GM18861 (cell line): ENCODE measurements at regions not wholly inside any gene's neighbourhood (a gene's known extent, or its start where the extent isn't known, plus 50 kb on each side); places are given as distances from the start of the nearest gene placed in this dataset.
A peak's percentile ranks its signal among the peaks of the same experiment; 100 is the strongest.

ENCODE experiments used
- ATAC-seq: cut with Tn5 transposase; IDR thresholded peaks from one replicate; pipeline ENCODE4 v1.9.1; 2021; ENCODE audit not compliant: unreplicated experiment

DNA sequence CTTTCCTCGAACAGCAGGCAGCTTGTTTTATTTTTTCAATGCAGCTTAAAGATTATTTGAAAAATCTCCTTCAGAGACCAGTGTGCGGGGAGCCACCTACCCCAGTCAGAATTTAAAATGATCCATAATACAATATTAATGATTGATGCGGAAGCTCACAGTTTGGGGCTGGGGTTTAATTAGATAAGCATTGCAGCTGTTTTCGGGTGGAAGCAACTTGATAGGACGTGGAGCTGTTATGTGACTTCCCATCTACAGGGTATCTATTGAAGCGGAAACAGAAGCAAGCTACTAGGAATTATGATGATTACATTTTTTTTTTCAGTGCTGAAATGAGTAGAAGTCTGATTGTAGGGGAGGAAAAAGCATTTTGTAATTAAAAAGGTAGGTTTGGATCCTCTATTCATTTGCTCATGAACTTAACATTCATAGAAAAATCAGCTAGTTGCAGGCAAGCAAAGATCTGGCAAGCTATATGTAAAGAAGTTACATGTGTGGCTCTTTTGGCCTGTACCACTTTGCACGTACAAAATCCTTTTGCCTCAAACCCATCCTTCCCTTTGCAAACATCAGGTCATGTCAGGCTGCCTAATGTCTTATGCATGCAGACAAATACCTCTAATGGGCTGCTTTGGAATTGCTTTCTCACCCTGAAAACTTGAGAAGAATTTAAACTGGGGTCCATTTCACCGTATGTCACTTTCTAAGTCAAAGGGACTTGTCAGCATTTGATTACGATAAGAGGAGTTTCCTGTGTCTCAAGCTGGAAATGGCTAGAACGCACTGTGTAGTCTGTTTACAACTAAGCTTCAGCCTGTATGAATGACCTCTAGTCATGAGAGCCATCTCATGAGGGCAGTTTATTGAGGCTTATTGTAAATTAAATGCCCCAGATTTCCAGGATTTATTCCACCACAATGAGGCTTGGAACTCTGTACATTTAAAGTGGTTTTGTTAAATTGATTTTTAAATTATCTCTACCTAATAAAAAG lies 267.1 kb upstream of the TMTC4 start:
- no peak for ATAC-seq

DNA sequence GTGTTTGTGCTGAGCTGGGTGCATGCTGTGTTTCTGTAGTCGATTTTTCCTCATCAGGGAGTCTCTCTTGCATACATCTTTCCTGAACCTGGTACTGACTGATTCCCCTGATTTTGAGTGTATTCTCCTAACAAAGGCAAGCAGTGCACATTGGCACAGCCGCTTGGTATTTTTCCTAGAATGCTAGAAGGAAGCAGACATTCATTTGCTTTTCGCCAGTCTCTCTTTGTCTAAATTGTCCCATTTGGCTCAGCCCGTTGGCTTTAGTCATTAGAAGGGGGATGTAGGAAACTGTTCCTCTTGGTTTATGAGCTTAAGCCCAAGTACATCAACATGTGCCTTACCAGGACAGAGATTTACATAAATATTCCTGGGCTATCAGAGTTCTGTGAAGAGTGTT lies 266.1 kb upstream of the TMTC4 start:
- no peak for ATAC-seq

- ATAC-seq: no peak
These were observed 259.2 kb upstream of the TMTC4 start for GRCh38 chr13:100933841-100934240.

- no peak for ATAC-seq
These were observed 248.0 kb upstream of the TMTC4 start for GRCh38 chr13:100922599-100922998.

- ATAC-seq: no peak
These were observed 246.5 kb upstream of the TMTC4 start for GRCh38 chr13:100921139-100921538.

GRCh38 chr13:100917011-100917410 lies 242.4 kb upstream of the TMTC4 start:
- ATAC-seq: no peak

DNA sequence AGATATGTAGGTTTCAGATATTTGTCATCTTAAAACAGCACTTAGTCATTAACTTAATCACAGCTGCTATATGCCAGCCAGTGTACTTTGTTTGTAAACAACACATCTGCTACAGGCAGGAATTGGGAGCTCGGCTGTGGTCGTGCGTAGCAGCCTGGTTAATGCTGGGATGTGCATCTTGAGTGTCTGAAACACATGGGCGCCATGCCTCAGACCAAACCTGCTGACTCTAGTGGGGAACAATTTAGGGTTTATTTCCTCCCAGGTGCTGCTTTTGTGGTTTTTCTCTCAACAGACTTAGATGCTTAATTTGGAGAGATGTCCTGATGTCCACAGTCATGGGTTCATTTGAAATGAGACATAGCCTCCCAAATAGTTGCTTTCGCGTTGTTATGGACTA lies 238.5 kb upstream of the TMTC4 start:
- ATAC-seq: no peak

DNA sequence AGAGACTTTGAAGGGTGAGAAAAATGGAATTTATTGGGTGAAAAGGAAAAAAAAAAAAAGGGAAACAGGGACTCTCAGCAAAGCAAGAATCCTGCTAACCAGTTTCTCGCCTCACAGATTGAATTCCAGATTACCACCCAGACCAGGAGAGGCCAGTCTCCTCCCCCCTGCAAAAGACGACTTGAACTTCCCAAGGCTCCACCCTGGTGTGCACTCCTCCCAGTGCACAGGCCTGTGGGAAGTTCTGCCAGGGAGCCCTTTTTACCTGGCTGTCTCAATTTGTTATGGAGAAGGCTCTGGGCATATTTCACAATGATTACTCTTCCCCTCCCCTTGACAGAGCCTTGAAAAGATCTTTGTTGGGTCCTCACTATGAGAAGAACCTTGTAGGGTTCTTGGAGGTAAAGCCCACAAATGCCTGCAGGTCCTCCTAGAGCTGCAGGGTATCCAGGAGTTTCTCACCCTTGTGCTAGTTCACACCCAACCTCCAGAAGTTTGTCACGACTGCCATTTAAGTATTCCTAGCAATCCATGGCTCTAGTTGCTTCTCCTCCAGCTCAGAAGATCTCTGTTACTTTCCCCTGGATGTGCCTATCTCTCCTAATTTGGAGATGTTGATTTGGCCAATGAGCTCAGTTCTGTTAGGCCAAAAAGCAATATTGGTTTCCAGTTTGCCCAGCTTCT lies 229.8 kb upstream of the TMTC4 start:
- no peak for ATAC-seq

DNA sequence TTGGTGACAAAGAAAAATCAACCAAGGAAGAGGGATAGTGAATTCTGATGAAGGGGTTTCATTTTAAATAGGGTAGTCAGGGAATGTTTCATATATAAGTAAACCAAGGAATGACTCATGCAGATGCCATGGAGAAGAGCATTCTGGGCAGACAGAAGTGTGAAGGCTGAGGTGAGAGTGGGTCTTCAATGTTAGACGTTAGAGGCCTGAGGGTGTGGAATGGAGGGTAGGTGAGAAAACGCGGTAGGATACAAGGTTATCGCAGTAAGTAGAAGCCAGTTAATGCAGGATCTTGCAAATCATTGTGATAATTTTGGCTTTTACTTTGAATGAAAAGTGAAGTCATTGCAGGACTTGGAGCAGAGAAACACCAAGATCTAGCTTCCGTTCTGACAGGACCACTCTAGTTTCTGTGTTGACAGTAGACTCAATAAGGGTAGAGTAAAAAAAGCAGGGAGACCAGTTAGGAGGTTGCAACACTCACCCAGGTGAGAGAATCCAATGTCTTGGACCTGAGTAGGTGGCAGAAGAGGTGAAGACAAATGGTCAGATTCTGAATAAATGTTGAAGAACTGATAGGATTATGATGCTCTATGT lies 225.2 kb upstream of the TMTC4 start:
- no peak for ATAC-seq

DNA sequence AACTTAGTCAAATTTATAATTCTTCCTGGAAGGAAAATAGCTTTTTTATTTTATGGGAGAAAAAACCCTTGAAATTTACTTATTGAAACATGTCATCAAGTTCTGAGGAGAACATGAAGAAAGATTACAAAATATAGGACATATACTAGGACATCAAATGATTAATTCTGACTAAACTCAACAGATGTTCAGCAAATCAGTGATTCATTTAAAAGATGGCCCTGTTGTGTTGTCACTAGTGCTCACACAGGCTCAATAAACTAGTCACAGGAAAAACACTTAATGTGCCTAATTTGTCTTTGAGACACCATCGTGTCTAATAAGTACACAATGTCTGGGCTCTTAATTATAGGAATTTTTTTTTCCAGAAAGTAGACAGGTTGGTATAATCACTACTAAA lies 223.8 kb upstream of the TMTC4 start:
- no peak for ATAC-seq

GRCh38 chr13:100895651-100896050 lies 221.1 kb upstream of the TMTC4 start:
- ATAC-seq: no peak

GRCh38 chr13:100892981-100893380 lies 218.4 kb upstream of the TMTC4 start:
- no peak for ATAC-seq

DNA sequence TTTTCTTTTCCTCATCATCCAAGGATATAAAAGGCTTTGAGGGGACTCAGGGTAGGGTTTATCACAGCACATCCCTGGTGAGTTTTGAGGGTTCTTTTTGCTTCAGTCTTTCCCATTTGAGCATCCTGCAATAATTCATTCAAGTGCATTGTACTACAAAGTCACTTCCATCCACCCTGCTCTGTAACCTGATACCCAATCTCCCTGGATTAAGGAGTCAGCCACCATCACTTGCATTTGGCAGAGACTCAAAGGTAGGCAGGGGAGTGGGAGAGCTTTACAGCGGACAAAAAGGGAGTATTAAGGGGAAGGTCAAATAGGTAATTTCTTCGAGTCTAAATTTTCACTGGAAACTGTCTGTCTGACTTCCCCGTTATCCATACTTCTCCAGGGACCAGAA lies 216.1 kb upstream of the TMTC4 start:
- no peak for ATAC-seq

DNA sequence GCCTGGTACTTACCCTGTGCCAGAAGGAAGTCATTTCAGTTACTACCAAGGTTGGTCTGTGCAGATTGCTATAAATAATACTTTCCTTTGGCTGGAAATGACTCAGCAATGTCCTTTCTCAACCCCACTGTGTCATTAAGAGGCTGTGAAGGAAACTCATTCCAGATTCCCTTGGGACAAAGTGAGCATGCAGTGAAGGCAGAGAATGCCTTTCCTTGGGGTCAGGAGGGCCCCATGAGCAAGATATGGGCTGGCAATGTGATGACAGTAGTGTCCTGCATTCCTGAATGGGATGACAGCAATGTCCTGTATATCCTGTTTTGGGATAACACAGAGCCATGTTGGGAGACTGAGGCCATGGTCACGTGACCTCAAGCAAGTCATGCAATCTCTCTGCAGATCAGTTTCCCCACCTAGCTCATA lies 213.1 kb upstream of the TMTC4 start:
- no peak for ATAC-seq

DNA sequence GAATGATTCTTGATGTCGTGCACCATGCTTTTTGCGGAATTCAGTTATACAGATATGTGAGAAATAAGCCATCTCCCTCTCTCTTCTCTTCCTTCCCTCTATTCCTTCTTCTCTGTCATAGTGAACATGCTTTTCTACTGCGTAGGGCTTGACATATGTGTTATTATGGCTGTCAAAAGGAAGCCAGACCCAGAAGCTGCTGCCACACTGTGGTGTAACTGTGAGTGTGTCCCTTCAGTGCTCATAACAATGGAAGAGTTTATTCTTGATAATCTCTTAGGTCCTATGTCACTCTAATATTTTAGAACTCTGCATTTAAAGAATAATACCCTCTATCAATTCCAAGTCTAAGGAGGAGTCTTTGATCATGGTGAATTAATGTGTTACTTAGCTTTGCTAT lies 208.9 kb upstream of the TMTC4 start:
- ATAC-seq: no peak

DNA sequence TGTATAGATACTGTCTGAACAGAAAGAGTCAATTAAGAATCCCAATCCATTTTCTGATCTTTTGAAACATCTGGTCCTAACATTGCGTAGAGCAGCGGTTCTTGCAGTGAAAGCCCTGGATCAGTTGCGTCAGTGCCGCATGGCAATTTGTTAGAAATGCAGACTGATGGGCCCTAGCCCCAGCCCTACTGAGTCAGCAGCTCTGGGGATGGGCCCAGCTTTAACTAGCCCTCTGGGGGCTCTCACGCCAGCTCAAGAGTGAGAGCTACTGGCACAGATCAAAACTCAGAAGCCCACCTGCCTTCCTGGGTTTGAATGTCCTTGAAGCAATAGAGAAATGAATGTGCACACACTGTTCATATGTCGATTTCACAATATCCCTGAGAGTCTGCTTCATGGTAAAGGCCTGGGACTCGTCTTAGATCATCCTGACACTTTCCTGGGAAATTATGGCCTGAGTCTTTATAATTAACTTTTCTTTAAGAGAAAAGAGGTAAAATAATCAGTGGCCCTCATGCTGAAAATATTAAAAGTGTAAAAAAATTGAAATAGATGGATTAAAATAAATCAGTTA lies 206.8 kb upstream of the TMTC4 start:
- ATAC-seq: no peak

DNA sequence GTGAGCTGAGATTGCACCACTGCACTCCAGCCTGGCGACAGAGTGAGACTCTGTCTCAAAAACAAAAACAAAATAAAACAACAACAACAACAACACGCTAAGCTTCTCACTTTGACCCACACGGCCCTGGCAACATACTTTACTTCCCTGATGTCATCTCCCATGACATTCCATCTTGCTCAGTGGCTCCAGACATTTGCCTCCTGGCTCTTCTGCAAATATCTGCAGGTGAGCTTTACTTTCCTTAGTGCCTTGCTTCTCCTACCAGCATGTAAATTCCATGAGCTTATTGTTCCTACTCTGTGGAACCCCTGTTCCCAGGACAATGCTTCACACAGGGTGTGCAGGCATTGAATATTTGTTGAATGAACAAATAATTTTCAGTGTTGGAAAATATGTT lies 205.6 kb upstream of the TMTC4 start:
- no peak for ATAC-seq

DNA sequence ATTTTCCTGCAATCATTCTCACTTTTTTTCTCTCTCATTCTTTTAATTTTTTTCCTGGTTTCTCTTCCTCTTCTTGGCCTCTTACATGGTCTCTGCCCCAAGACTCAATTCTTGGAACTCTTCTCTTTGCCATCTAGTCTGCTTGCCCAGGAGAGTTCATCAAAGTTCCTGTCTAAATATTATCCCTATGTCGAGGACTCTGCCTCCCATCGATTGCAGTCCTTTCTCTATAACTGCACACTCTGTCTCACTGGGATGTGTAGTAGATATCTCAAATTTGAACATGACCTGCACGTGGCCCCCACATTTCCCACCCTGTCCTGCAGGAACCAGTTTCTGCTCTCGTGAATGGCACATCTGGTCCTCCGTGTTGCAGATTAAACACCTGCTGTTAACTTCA lies 204.7 kb upstream of the TMTC4 start:
- ATAC-seq: no peak

GRCh38 chr13:100876044-100876403 lies 201.4 kb upstream of the TMTC4 start:
- ATAC-seq: no peak

DNA sequence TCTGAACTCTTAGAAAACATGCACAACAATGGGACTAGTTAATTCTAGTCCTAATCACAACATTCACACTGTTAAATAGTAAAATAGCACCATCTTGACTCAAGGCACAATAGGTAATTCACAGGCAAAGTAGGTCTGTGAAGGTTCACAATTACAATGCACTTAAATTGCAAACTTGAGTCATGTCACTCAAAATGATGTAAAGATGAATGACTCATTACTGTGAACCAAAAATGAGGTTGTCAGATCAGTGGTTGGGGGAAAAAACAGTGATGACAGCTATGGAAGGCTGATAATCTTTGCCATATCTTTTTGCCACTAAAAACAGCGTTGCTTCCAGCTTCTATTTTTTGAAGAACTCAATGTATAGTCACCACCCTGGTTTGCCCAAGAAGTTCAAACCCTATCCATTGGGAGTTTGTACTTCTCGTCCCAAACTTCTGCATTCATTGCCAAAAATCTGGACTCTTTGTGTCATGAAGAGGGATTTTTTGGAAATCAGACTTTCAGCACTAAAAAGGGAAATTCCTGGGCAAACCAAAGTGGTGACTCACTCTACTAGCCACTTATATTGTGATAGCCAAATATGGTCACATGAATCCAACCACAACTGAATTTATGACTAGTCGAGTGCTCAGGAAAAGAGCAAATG lies 200.9 kb upstream of the TMTC4 start:
- peak; percentile 65 for ATAC-seq

GRCh38 chr13:100872761-100873160 lies 198.2 kb upstream of the TMTC4 start:
- no peak for ATAC-seq
